ENCODE measurements at regions not wholly inside any gene's neighbourhood (a gene's known extent, or its start where the extent isn't known, plus 50 kb on each side); places are given as distances from the start of the nearest gene placed in this dataset.

DNA sequence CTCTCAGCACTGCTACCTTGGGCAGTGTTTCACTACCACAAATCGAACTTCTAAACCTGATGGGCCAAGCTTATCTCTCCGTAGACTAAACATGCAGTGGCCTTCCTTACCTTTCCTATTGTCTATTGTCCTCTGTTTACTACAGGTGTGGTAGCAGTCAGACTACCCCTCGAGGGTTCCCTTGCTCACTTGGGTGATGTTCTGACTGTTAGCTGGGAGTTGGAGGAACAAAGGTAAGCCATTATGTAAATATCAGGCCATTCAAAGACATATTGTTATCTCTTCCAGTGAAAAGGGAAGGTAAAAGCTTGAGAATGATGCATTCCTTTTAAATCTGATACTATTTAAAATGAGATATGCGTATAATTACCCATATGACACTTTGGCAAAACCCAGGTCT, 828.3 kb upstream of the EEF2KMT start:
- Histone ChIP-seq H3K4me1 (no peaks in the 10 kb centered on the region), H3K4me3 (no peak overlapping the region), H3K27ac (no peak overlapping the region), H3K9me3 (no peaks in the 10 kb centered on the region), H3K27me3 (no peaks in the 10 kb centered on the region), H3K36me3 (no peaks in the 10 kb centered on the region)
- no peak for DNase-seq
- intact Hi-C loops (cut with DNase I; ENCODE audit: low total_unique reads), result no loop called here
- TF ChIP-seq POLR2A (IDR thresholded peaks at IDR 0.05), result no peak
- TF ChIP-seq, protein P1, sequence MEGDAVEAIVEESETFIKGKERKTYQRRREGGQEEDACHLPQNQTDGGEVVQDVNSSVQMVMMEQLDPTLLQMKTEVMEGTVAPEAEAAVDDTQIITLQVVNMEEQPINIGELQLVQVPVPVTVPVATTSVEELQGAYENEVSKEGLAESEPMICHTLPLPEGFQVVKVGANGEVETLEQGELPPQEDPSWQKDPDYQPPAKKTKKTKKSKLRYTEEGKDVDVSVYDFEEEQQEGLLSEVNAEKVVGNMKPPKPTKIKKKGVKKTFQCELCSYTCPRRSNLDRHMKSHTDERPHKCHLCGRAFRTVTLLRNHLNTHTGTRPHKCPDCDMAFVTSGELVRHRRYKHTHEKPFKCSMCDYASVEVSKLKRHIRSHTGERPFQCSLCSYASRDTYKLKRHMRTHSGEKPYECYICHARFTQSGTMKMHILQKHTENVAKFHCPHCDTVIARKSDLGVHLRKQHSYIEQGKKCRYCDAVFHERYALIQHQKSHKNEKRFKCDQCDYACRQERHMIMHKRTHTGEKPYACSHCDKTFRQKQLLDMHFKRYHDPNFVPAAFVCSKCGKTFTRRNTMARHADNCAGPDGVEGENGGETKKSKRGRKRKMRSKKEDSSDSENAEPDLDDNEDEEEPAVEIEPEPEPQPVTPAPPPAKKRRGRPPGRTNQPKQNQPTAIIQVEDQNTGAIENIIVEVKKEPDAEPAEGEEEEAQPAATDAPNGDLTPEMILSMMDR (IDR thresholded peaks at IDR 0.05), result no peak

- H3K27ac ChIP-seq, result no peak overlapping the region
- H3K9me3 ChIP-seq, result no peaks in the 10 kb centered on the region
- no peaks in the 10 kb centered on the region for H3K4me1 ChIP-seq
- H3K4me3 ChIP-seq, result no peak overlapping the region
- H3K27me3 ChIP-seq, result no peaks in the 10 kb centered on the region
- intact Hi-C loops (cut with DNase I; ENCODE audit: low total_unique reads), result no loop called here
- no peaks in the 10 kb centered on the region for H3K36me3 ChIP-seq
- DNase-seq, result no peak
- TF ChIP-seq POLR2A (IDR thresholded peaks at IDR 0.05), result no peak
- TF ChIP-seq, protein P1 (IDR thresholded peaks at IDR 0.05), result no peak
These were observed 825.1 kb upstream of the EEF2KMT start for GRCh38 chr16:5922686-5923085.

GRCh38 chr16:5918567-5919130, 821.1 kb upstream of the EEF2KMT start:
- no peaks in the 10 kb centered on the region for H3K27me3 ChIP-seq
- no peaks in the 10 kb centered on the region for H3K4me1 ChIP-seq
- no peak for DNase-seq
- no peaks in the 10 kb centered on the region for H3K36me3 ChIP-seq
- TF ChIP-seq, protein P1 (IDR thresholded peaks at IDR 0.05), result no peak
- no peak for TF ChIP-seq POLR2A (IDR thresholded peaks at IDR 0.05)
- intact Hi-C loops (cut with DNase I; ENCODE audit: low total_unique reads), result no loop called here
- no peak overlapping the region for H3K27ac ChIP-seq
- no peak overlapping the region for H3K4me3 ChIP-seq
- no peaks in the 10 kb centered on the region for H3K9me3 ChIP-seq

DNA sequence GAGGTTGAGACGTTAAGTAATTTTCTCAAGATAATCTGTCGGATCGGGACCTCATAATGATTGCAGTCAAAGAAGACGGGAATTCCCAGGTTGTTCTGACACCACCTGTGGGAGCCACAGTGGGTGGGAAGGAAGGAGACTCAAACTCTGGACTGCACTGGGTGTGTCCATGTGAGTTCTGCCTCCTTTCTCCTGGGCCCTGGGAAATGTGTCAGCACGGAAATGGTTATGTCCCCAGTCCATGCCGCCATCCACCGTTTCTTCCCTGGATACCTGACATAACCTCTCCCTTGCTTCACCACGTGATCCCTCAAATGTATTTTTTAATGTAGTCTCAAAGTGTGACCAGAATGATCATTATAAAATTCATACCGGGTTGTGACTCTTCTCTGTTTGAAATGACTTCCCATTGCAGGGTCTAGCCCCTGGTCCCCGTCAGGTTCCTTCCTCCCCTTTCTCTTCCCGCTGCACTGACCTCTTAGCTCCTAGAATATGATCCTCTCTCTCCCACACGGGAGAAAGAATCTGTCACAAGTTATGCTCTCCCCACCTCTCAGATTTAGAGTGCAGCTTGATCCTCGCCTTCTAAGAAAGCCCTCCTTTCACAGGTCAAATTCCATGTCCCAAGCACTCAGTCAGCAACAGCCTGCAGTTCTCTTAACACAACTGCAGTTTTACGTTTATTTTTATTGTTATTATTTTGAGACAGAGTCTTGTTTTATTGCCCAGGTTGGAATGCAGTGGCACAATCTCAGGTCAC, 820.0 kb upstream of the EEF2KMT start:
- intact Hi-C loops (cut with DNase I; ENCODE audit: low total_unique reads), result no loop called here
- Histone ChIP-seq H3K36me3 (no peaks in the 10 kb centered on the region), H3K27ac (no peak overlapping the region), H3K4me3 (no peak overlapping the region), H3K27me3 (no peaks in the 10 kb centered on the region), H3K9me3 (no peaks in the 10 kb centered on the region), H3K4me1 (no peaks in the 10 kb centered on the region)
- no peak for DNase-seq
- no peak for TF ChIP-seq POLR2A (IDR thresholded peaks at IDR 0.05)
- TF ChIP-seq, protein P1 (IDR thresholded peaks at IDR 0.05), result no peak

- TF ChIP-seq, protein P1 (IDR thresholded peaks at IDR 0.05), result no peak
- TF ChIP-seq POLR2A (IDR thresholded peaks at IDR 0.05), result no peak
- no peaks in the 10 kb centered on the region for H3K4me1 ChIP-seq
- DNase-seq, result no peak
- H3K27ac ChIP-seq, result no peak overlapping the region
- no peak overlapping the region for H3K4me3 ChIP-seq
- intact Hi-C loops (cut with DNase I; ENCODE audit: low total_unique reads), result no loop called here
- H3K9me3 ChIP-seq, result no peaks in the 10 kb centered on the region
- no peaks in the 10 kb centered on the region for H3K27me3 ChIP-seq
- no peaks in the 10 kb centered on the region for H3K36me3 ChIP-seq
These were observed 819.2 kb upstream of the EEF2KMT start for GRCh38 chr16:5916711-5917191.

Measured in uterus (tissue), 3 donors.